ENCODE measurements at regions not wholly inside any gene's neighbourhood (a gene's known extent, or its start where the extent isn't known, plus 50 kb on each side); places are given as distances from the start of the nearest gene placed in this dataset.

GRCh38 chr6:156391977-156392376 lies 385.2 kb upstream of the ARID1B start:
- H3K27me3 Mint-ChIP-seq: peaks cover 9% of the 10 kb centered on the region
- peaks cover 7 to 61% (median 30%) of the 10 kb centered on the region in 4 donors for H3K4me1 Mint-ChIP-seq
- H3K27me3 ChIP-seq (ENCODE audit: control insufficient read depth, insufficient read depth, low read length): no peaks in the 10 kb centered on the region
- H3K9me3 Mint-ChIP-seq: no peaks in the 10 kb centered on the region
- peak overlapping the region; percentile 53 to 86 (median 76) for H3K27ac Mint-ChIP-seq
- H3K4me1 ChIP-seq (ENCODE audit: control insufficient read depth, insufficient read depth, low read length, poor library complexity, severe bottlenecking): peaks cover 52% of the 10 kb centered on the region
- H3K9me3 ChIP-seq (ENCODE audit: control insufficient read depth in 2 of 2, low read length in 2 of 2): no peaks in the 10 kb centered on the region
- no peak for ATAC-seq (ENCODE audit: low read depth in 2 of 2)
- no peaks in the 10 kb centered on the region for H3K36me3 Mint-ChIP-seq
- H3K27ac ChIP-seq (ENCODE audit: insufficient read depth, low read length, poor library complexity, severe bottlenecking): no peak overlapping the region
- peak overlapping the region; percentile 35 for H3K4me3 ChIP-seq (ENCODE audit: low read depth, low read length)
- DNase-seq: no peak
- H3K36me3 ChIP-seq (ENCODE audit: control insufficient read depth, insufficient read depth, low read length): no peaks in the 10 kb centered on the region
- peak overlapping the region in 2 of 4 donors; percentile 11 to 63 for H3K4me3 Mint-ChIP-seq

- DNase-seq: no peak
- H3K9me3 ChIP-seq (ENCODE audit: control insufficient read depth in 2 of 2, low read length in 2 of 2): no peaks in the 10 kb centered on the region
- no peak for ATAC-seq (ENCODE audit: low read depth in 2 of 2)
- H3K4me3 ChIP-seq (ENCODE audit: low read depth, low read length): no peak overlapping the region
- no peak overlapping the region for H3K27ac ChIP-seq (ENCODE audit: insufficient read depth, low read length, poor library complexity, severe bottlenecking)
- peaks cover 44% of the 10 kb centered on the region for H3K4me1 ChIP-seq (ENCODE audit: control insufficient read depth, insufficient read depth, low read length, poor library complexity, severe bottlenecking)
- no peaks in the 10 kb centered on the region for H3K9me3 Mint-ChIP-seq
- H3K27ac Mint-ChIP-seq: peak overlapping the region; percentile 20 to 86 (median 53)
- H3K4me1 Mint-ChIP-seq: peaks cover 1 to 55% (median 25%) of the 10 kb centered on the region in 4 donors
- H3K4me3 Mint-ChIP-seq: peak overlapping the region in 2 of 4 donors; percentile 11 to 39
- no peaks in the 10 kb centered on the region for H3K36me3 Mint-ChIP-seq
- no peaks in the 10 kb centered on the region for H3K27me3 ChIP-seq (ENCODE audit: control insufficient read depth, insufficient read depth, low read length)
- no peaks in the 10 kb centered on the region for H3K36me3 ChIP-seq (ENCODE audit: control insufficient read depth, insufficient read depth, low read length)
- peaks cover 9% of the 10 kb centered on the region for H3K27me3 Mint-ChIP-seq
These were observed 386.0 kb upstream of the ARID1B start for GRCh38 chr6:156391061-156391672.

GRCh38 chr6:156390621-156391020 lies 386.6 kb upstream of the ARID1B start:
- Histone ChIP-seq H3K27ac (ENCODE audit: insufficient read depth, low read length, poor library complexity, severe bottlenecking) (no peak overlapping the region), H3K4me1 (ENCODE audit: control insufficient read depth, insufficient read depth, low read length, poor library complexity, severe bottlenecking) (peaks cover 38% of the 10 kb centered on the region), H3K27me3 (ENCODE audit: control insufficient read depth, insufficient read depth, low read length) (no peaks in the 10 kb centered on the region), H3K36me3 (ENCODE audit: control insufficient read depth, insufficient read depth, low read length) (no peaks in the 10 kb centered on the region), H3K9me3 (ENCODE audit: control insufficient read depth in 2 of 2, low read length in 2 of 2) (no peaks in the 10 kb centered on the region), H3K4me3 (ENCODE audit: low read depth, low read length) (no peak overlapping the region)
- ATAC-seq (ENCODE audit: low read depth in 2 of 2) (no peak), DNase-seq (no peak)
- Mint-ChIP-seq H3K4me1 (peaks cover 0 to 50% (median 22%) of the 10 kb centered on the region in 4 donors), H3K9me3 (no peaks in the 10 kb centered on the region), H3K27me3 (peaks cover 13% of the 10 kb centered on the region), H3K4me3 (no peak overlapping the region), H3K36me3 (no peaks in the 10 kb centered on the region), H3K27ac (peak overlapping the region in 2 of 3 donors; percentile 20 to 24)

GRCh38 chr6:156389296-156389695 lies 387.9 kb upstream of the ARID1B start:
- no peak overlapping the region for H3K27ac Mint-ChIP-seq
- H3K4me3 Mint-ChIP-seq: no peak overlapping the region
- H3K36me3 Mint-ChIP-seq: no peaks in the 10 kb centered on the region
- H3K27me3 Mint-ChIP-seq: peaks cover 19% of the 10 kb centered on the region
- H3K9me3 Mint-ChIP-seq: peaks cover 0 to under 1% (median 0%) of the 10 kb centered on the region in 7 donors
- Histone ChIP-seq H3K27ac (ENCODE audit: insufficient read depth, low read length, poor library complexity, severe bottlenecking) (no peak overlapping the region), H3K9me3 (ENCODE audit: control insufficient read depth in 2 of 2, low read length in 2 of 2) (no peaks in the 10 kb centered on the region), H3K4me3 (ENCODE audit: low read depth, low read length) (no peak overlapping the region), H3K27me3 (ENCODE audit: control insufficient read depth, insufficient read depth, low read length) (no peaks in the 10 kb centered on the region), H3K36me3 (ENCODE audit: control insufficient read depth, insufficient read depth, low read length) (no peaks in the 10 kb centered on the region), H3K4me1 (ENCODE audit: control insufficient read depth, insufficient read depth, low read length, poor library complexity, severe bottlenecking) (peaks cover 26% of the 10 kb centered on the region)
- H3K4me1 Mint-ChIP-seq: peaks cover 0 to 37% (median 13%) of the 10 kb centered on the region in 4 donors
- no peak for DNase-seq
- no peak for ATAC-seq (ENCODE audit: low read depth in 2 of 2)

- no peak overlapping the region for H3K27ac ChIP-seq (ENCODE audit: insufficient read depth, low read length, poor library complexity, severe bottlenecking)
- ATAC-seq (ENCODE audit: low read depth in 2 of 2) (no peak), DNase-seq (no peak)
- H3K9me3 ChIP-seq (ENCODE audit: control insufficient read depth in 2 of 2, low read length in 2 of 2): no peaks in the 10 kb centered on the region
- peaks cover 23% of the 10 kb centered on the region for H3K27me3 Mint-ChIP-seq
- H3K4me1 ChIP-seq (ENCODE audit: control insufficient read depth, insufficient read depth, low read length, poor library complexity, severe bottlenecking): peaks cover 11% of the 10 kb centered on the region
- peaks cover 0 to 2% (median 0%) of the 10 kb centered on the region in 7 donors for H3K9me3 Mint-ChIP-seq
- peaks cover 0 to 21% (median 4%) of the 10 kb centered on the region in 4 donors for H3K4me1 Mint-ChIP-seq
- H3K36me3 Mint-ChIP-seq: no peaks in the 10 kb centered on the region
- no peak overlapping the region for H3K27ac Mint-ChIP-seq
- no peaks in the 10 kb centered on the region for H3K36me3 ChIP-seq (ENCODE audit: control insufficient read depth, insufficient read depth, low read length)
- no peak overlapping the region for H3K4me3 ChIP-seq (ENCODE audit: low read depth, low read length)
- no peaks in the 10 kb centered on the region for H3K27me3 ChIP-seq (ENCODE audit: control insufficient read depth, insufficient read depth, low read length)
- no peak overlapping the region for H3K4me3 Mint-ChIP-seq
These were observed 389.7 kb upstream of the ARID1B start for GRCh38 chr6:156387472-156387871.

GRCh38 chr6:156383059-156383458 lies 394.1 kb upstream of the ARID1B start:
- no peaks in the 10 kb centered on the region for H3K36me3 ChIP-seq (ENCODE audit: control insufficient read depth, insufficient read depth, low read length)
- Mint-ChIP-seq H3K4me1 (peaks cover 0 to 18% (median 0%) of the 10 kb centered on the region in 4 donors), H3K4me3 (no peak overlapping the region), H3K36me3 (no peaks in the 10 kb centered on the region), H3K9me3 (peaks cover 0 to 4% (median 0%) of the 10 kb centered on the region in 7 donors), H3K27ac (no peak overlapping the region), H3K27me3 (peaks cover 14% of the 10 kb centered on the region)
- H3K27ac ChIP-seq (ENCODE audit: insufficient read depth, low read length, poor library complexity, severe bottlenecking): no peak overlapping the region
- H3K27me3 ChIP-seq (ENCODE audit: control insufficient read depth, insufficient read depth, low read length): no peaks in the 10 kb centered on the region
- no peaks in the 10 kb centered on the region for H3K9me3 ChIP-seq (ENCODE audit: control insufficient read depth in 2 of 2, low read length in 2 of 2)
- DNase-seq (no peak), ATAC-seq (ENCODE audit: low read depth in 2 of 2) (no peak)
- no peaks in the 10 kb centered on the region for H3K4me1 ChIP-seq (ENCODE audit: control insufficient read depth, insufficient read depth, low read length, poor library complexity, severe bottlenecking)
- no peak overlapping the region for H3K4me3 ChIP-seq (ENCODE audit: low read depth, low read length)

GRCh38 chr6:156379392-156380289 lies 397.5 kb upstream of the ARID1B start:
- H3K9me3 ChIP-seq (ENCODE audit: control insufficient read depth in 2 of 2, low read length in 2 of 2): no peaks in the 10 kb centered on the region
- no peak for ATAC-seq (ENCODE audit: low read depth in 2 of 2)
- H3K27me3 ChIP-seq (ENCODE audit: control insufficient read depth, insufficient read depth, low read length): no peaks in the 10 kb centered on the region
- Mint-ChIP-seq H3K27ac (no peak overlapping the region), H3K4me3 (no peak overlapping the region), H3K36me3 (no peaks in the 10 kb centered on the region), H3K9me3 (peaks cover 0 to 4% (median 0%) of the 10 kb centered on the region in 7 donors), H3K27me3 (peaks cover 18% of the 10 kb centered on the region), H3K4me1 (peaks cover 0 to 18% (median 0%) of the 10 kb centered on the region in 4 donors)
- H3K36me3 ChIP-seq (ENCODE audit: control insufficient read depth, insufficient read depth, low read length): no peaks in the 10 kb centered on the region
- H3K4me3 ChIP-seq (ENCODE audit: low read depth, low read length): no peak overlapping the region
- H3K4me1 ChIP-seq (ENCODE audit: control insufficient read depth, insufficient read depth, low read length, poor library complexity, severe bottlenecking): no peaks in the 10 kb centered on the region
- DNase-seq: no peak
- H3K27ac ChIP-seq (ENCODE audit: insufficient read depth, low read length, poor library complexity, severe bottlenecking): no peak overlapping the region

Measured in CD4-positive, CD25-positive, alpha-beta regulatory T cell (primary cell).